H1 (cell line): ENCODE measurements at regions not wholly inside any gene's neighbourhood (a gene's known extent, or its start where the extent isn't known, plus 50 kb on each side); places are given as distances from the start of the nearest gene placed in this dataset.

ENCODE experiments used
- CTCF ChIA-PET: fragments of 300-600 bp; sonication (Branson Sonifier 250); formaldehyde crosslinking; loops from one replicate; lab custom pipeline; 2021; ENCODE audit not compliant: partially characterized antibody; lab: Charles Lee
- POLR2A ChIA-PET: fragments of 300-600 bp; sonication (Branson Sonifier 250); formaldehyde crosslinking; loops from one replicate; lab custom pipeline; 2021; ENCODE audit warnings: inconsistent platforms; ENCODE audit not compliant: partially characterized antibody; lab: Charles Lee
- DNase-seq, 2 experiments: peaks; one replicate each; pipeline versions ENCODE4 v3.0.0 to v3.0.0-alpha.2; 2010 to 2022; ENCODE audit warnings: low spot score in 2 of 2, low read depth in 1 of 2, mixed read lengths in 1 of 2
- FAIRE-seq: peaks from 2 replicates; lab custom pipeline; 2011; peaks lifted over from hg19 to GRCh38; lab: Jason Lieb, UNC
- H2AFZ ChIP-seq: 2 replicates; pipeline ENCODE4 v1.8.1; 2012; ENCODE audit warnings: low read length, inconsistent platforms
- H2AK5ac ChIP-seq: 2 replicates; pipeline ENCODE4 v1.6.1; 2013; ENCODE audit warnings: low read depth, low read length
- H2BK120ac ChIP-seq: replicated peaks from 2 replicates; pipeline ENCODE3; 2013; ENCODE audit warnings: low read depth, low read length, inconsistent platforms
- H2BK12ac ChIP-seq: 2 replicates; pipeline ENCODE4 v1.6.1; 2013; ENCODE audit warnings: low read depth, low read length
- H2BK15ac ChIP-seq: 2 replicates; pipeline ENCODE4 v1.6.1; 2013; ENCODE audit warnings: low read length
- H2BK20ac ChIP-seq: 2 replicates; pipeline ENCODE4 v1.6.1; 2013; ENCODE audit warnings: low read length
- H2BK5ac ChIP-seq: 2 replicates; pipeline ENCODE4 v1.6.1; 2013; ENCODE audit warnings: low read depth, low read length
- H3K14ac ChIP-seq: 2 replicates; pipeline ENCODE4 v1.6.1; 2013; ENCODE audit warnings: inconsistent platforms; ENCODE audit not compliant: insufficient read length
- H3K18ac ChIP-seq: 2 replicates; pipeline ENCODE4 v1.6.1; 2013; ENCODE audit warnings: low read length; ENCODE audit errors: extremely low read depth
- H3K23ac ChIP-seq: 2 replicates; pipeline ENCODE4 v1.6.1; 2013; ENCODE audit warnings: inconsistent platforms; ENCODE audit not compliant: insufficient read length
- H3K23me2 ChIP-seq: 2 replicates; pipeline ENCODE4 v1.6.1; 2013; ENCODE audit warnings: low read depth, low read length
- H3K27ac ChIP-seq: 2 replicates; pipeline ENCODE4 v1.6.1; 2011; ENCODE audit warnings: low read depth, low read length, inconsistent platforms
- H3K27me3 ChIP-seq, 4 experiments: replicated peaks in 1 of 4; 1 replicate in 1 of 4; 2 replicates in 3 of 4; pipeline versions ENCODE4 v1.6.1 to v1.8.1; 2011 to 2013; ENCODE audit warnings: low read length in 3 of 4, mild to moderate bottlenecking in 3 of 4, inconsistent platforms in 2 of 4, mixed read lengths in 2 of 4, moderate library complexity in 1 of 4; ENCODE audit not compliant: control insufficient read depth in 3 of 4, insufficient read depth in 3 of 4; ENCODE audit errors: extremely low read depth in 1 of 4
- H3K36me3 ChIP-seq, 4 experiments: 2 replicates each; pipeline versions ENCODE4 v1.6.1 to v1.8.1; 2011 to 2013; ENCODE audit warnings: mild to moderate bottlenecking in 4 of 4, low read length in 3 of 4, moderate library complexity in 2 of 4, control low read depth in 1 of 4, inconsistent platforms in 1 of 4; ENCODE audit not compliant: insufficient read depth in 4 of 4, control insufficient read depth in 2 of 4
- H3K4ac ChIP-seq: replicated peaks from 2 replicates; pipeline ENCODE3; 2013; ENCODE audit warnings: low read length, low read depth, mixed read lengths, inconsistent platforms; ENCODE audit not compliant: insufficient read length
- H3K4me1 ChIP-seq, 4 experiments: replicated peaks in 1 of 4; 1 replicate in 1 of 4; 2 replicates in 3 of 4; pipeline versions ENCODE4 v1.6.1 to v1.8.1; 2011 to 2013; ENCODE audit warnings: low read length in 3 of 4, inconsistent platforms in 2 of 4, mixed read lengths in 1 of 4; ENCODE audit not compliant: insufficient read depth in 4 of 4, control insufficient read depth in 3 of 4
- H3K4me2 ChIP-seq, 2 experiments: 2 replicates each; pipeline versions ENCODE4 v1.6.1 to v1.8.1; 2011 to 2013; ENCODE audit warnings: low read depth in 2 of 2, low read length in 2 of 2, control low read depth in 1 of 2, inconsistent platforms in 1 of 2, mild to moderate bottlenecking in 1 of 2; ENCODE audit not compliant: insufficient read depth in 1 of 2
- H3K4me3 ChIP-seq, 4 experiments: fragments of 200-600, 300-600 bp in 1 of 4; sonication (generic), shearing (Covaris generic), sonication (Bioruptor Twin) in 1 of 4; 2 replicates each; pipeline versions ENCODE4 v1.5.1 to v1.8.1; 2011 to 2016; ENCODE audit warnings: low read length in 4 of 4, low read depth in 3 of 4, control low read depth in 2 of 4, inconsistent platforms in 2 of 4, mild to moderate bottlenecking in 2 of 4, mixed read lengths in 1 of 4, moderate library complexity in 1 of 4; ENCODE audit not compliant: insufficient read depth in 2 of 4; ENCODE audit errors: extremely low read depth in 1 of 4
- H3K56ac ChIP-seq: replicated peaks from 2 replicates; pipeline ENCODE3; 2013; ENCODE audit warnings: low read depth, mild to moderate bottlenecking, mixed read lengths, low read length, inconsistent platforms; ENCODE audit not compliant: insufficient read length
- H3K79me1 ChIP-seq: 2 replicates; pipeline ENCODE4 v1.6.1; 2013; ENCODE audit warnings: low read depth, low read length, control low read depth
- H3K79me2 ChIP-seq, 2 experiments: 2 replicates each; pipeline versions ENCODE4 v1.6.1 to v1.8.1; 2012 to 2013; ENCODE audit warnings: low read length in 2 of 2, mild to moderate bottlenecking in 2 of 2, inconsistent platforms in 1 of 2; ENCODE audit not compliant: insufficient read depth in 2 of 2, control insufficient read depth in 1 of 2
- H3K9ac ChIP-seq, 4 experiments: replicated peaks in 1 of 4; 1 replicate in 1 of 4; 2 replicates in 3 of 4; pipeline versions ENCODE4 v1.6.1 to v1.8.1; 2011 to 2013; ENCODE audit warnings: low read depth in 3 of 4, low read length in 3 of 4, control low read depth in 2 of 4, mild to moderate bottlenecking in 2 of 4, moderate library complexity in 2 of 4, inconsistent platforms in 1 of 4; ENCODE audit errors: extremely low read depth in 1 of 4
- H3K9me3 ChIP-seq, 2 experiments: 2 replicates each; pipeline versions ENCODE4 v1.6.1 to v1.8.1; 2012 to 2013; ENCODE audit warnings: mild to moderate bottlenecking in 2 of 2, moderate library complexity in 2 of 2, control low read depth in 1 of 2, inconsistent platforms in 1 of 2, low read depth in 1 of 2, low read length in 1 of 2, mixed read lengths in 1 of 2; ENCODE audit not compliant: insufficient read depth in 2 of 2
- H4K20me1 ChIP-seq, 2 experiments: replicated peaks in 1 of 2; 2 replicates each; pipeline versions ENCODE3 to v1.8.1; 2011 to 2013; ENCODE audit warnings: inconsistent platforms in 2 of 2, low read length in 2 of 2, mild to moderate bottlenecking in 1 of 2; ENCODE audit not compliant: insufficient read depth in 2 of 2, control insufficient read depth in 1 of 2
- H4K5ac ChIP-seq: 2 replicates; pipeline ENCODE4 v1.6.1; 2013; ENCODE audit warnings: low read length, low read depth, mixed read lengths, inconsistent platforms; ENCODE audit not compliant: insufficient read length
- H4K8ac ChIP-seq: 2 replicates; pipeline ENCODE4 v1.8.0; 2013; ENCODE audit warnings: mild to moderate bottlenecking, moderate library complexity, low read length, inconsistent platforms; ENCODE audit not compliant: insufficient read depth; ENCODE audit errors: extremely low read depth
- H4K91ac ChIP-seq: replicated peaks from 2 replicates; pipeline ENCODE3; 2013; ENCODE audit warnings: low read length, mixed read lengths, inconsistent platforms; ENCODE audit not compliant: insufficient read length
- CTBP2 ChIP-seq: IDR thresholded peaks from 2 replicates; pipeline ENCODE4 v1.7.0; 2011; ENCODE audit warnings: borderline replicate concordance, mild to moderate bottlenecking, moderate library complexity, mixed read lengths, low read length; ENCODE audit not compliant: insufficient read depth, insufficient read length
- EP300 ChIP-seq, 2 experiments: IDR thresholded peaks; 1 replicate in 1 of 2; 2 replicates in 1 of 2; pipeline ENCODE4 v1.6.1; 2011 to 2012; ENCODE audit warnings: low read depth in 2 of 2, low read length in 2 of 2, mild to moderate bottlenecking in 2 of 2, borderline replicate concordance in 1 of 2, inconsistent platforms in 1 of 2, moderate library complexity in 1 of 2
- SP1 ChIP-seq: IDR thresholded peaks from 2 replicates; pipeline ENCODE4 v1.6.1; 2011; ENCODE audit warnings: low read depth, low read length
- SP4 ChIP-seq: IDR thresholded peaks from 2 replicates; pipeline ENCODE4 v1.6.1; 2012; ENCODE audit warnings: low read length, inconsistent platforms
- SUZ12 ChIP-seq: fragments of 200-600 bp; sonication (generic); IDR thresholded peaks from 2 replicates; pipeline ENCODE4 v1.6.1; 2012; ENCODE audit warnings: mild to moderate bottlenecking, inconsistent platforms, low read length, moderate library complexity, mixed read lengths
- WGBS, 2 experiments: shearing (Covaris generic) in 1 of 2; methylation state at CpG; one replicate each; pipeline versions ENCODE4 v1.1.6 to v1.1.7; 2013 to 2015; ENCODE audit warnings: low lambda C conversion rate in 2 of 2, mixed read lengths in 2 of 2, inconsistent platforms in 1 of 2, low coverage in 1 of 2, missing lambda C conversion rate in 1 of 2; ENCODE audit not compliant: insufficient replicate concordance in 2 of 2, insufficient coverage in 1 of 2, insufficient read length in 1 of 2; ENCODE audit errors: extremely low coverage in 1 of 2, missing lambda C conversion rate in 1 of 2; 5-methylcytosine and 5-hydroxymethylcytosine counted together

- no peak overlapping the region for H4K8ac ChIP-seq
- ChIA-PET POLR2A (no interaction called here), CTCF (interaction anchor here (0.6 kb wide), 1 partner anchor 68 kb away, joined by 4 read pairs; no protein-coding TSS in a partner anchor)
- H3K18ac ChIP-seq = no peak overlapping the region
- H2BK15ac ChIP-seq = no peak overlapping the region
- H3K27ac ChIP-seq = peak overlapping the region; percentile 62; the same call in 1 of the 2 replicates
- H2AFZ ChIP-seq = peak overlapping the region; percentile 36; the same call in 1 of the 2 replicates
- no peak overlapping the region for H3K56ac ChIP-seq
- H4K91ac ChIP-seq = no peak overlapping the region
- no peak overlapping the region for H3K9ac ChIP-seq
- no peak overlapping the region for H2AK5ac ChIP-seq
- H3K4me2 ChIP-seq = no peak overlapping the region
- H3K4ac ChIP-seq = no peak overlapping the region
- H2BK20ac ChIP-seq = no peak overlapping the region
- H3K4me3 ChIP-seq = no peak overlapping the region
- no peaks in the 10 kb centered on the region for H3K79me2 ChIP-seq
- no peak overlapping the region for H2BK5ac ChIP-seq
- no peak overlapping the region for H3K23ac ChIP-seq
- no peaks in the 10 kb centered on the region for H3K79me1 ChIP-seq
- DNase-seq = no peak
- no peaks in the 10 kb centered on the region for H3K36me3 ChIP-seq
- no peak overlapping the region for H3K14ac ChIP-seq
- H3K27me3 ChIP-seq = no peaks in the 10 kb centered on the region
- H3K4me1 ChIP-seq = peaks cover 0 to 12% (median 4%) of the 10 kb centered on the region in 4 experiments; a peak in 4 of 7 replicates
- H3K23me2 ChIP-seq = no peaks in the 10 kb centered on the region
- no peaks in the 10 kb centered on the region for H4K20me1 ChIP-seq
- no peak overlapping the region for H2BK120ac ChIP-seq
- no peak for FAIRE-seq
- 0 out of 2 replicates have a peak overlapping the region, but pooled peaks have one; percentile 30 for H2BK12ac ChIP-seq
- no peak overlapping the region for H4K5ac ChIP-seq
- 85% methylated on average over 1 of the region's 1 CpG; no CpG with 5 or more reads in 1 of the 2 experiments for WGBS, 2 experiments
- no peaks in the 10 kb centered on the region; a peak in 1 of 4 replicates for H3K9me3 ChIP-seq
- TF ChIP-seq SP1 (no peak), SUZ12 (no peak), EP300 (IDR thresholded peaks at IDR 0.05; ENCODE audit: borderline replicate concordance in 1 of 2, low read depth in 2 of 2, low read length in 2 of 2) (no peak), SP4 (no peak), CTBP2 (no peak)
Measured at GRCh38 chr2:150983314-150983897, 278.3 kb downstream of the RBM43 start.
